ENCODE measurements at regions not wholly inside any gene's neighbourhood (a gene's known extent, or its start where the extent isn't known, plus 50 kb on each side); places are given as distances from the start of the nearest gene placed in this dataset.

DNA sequence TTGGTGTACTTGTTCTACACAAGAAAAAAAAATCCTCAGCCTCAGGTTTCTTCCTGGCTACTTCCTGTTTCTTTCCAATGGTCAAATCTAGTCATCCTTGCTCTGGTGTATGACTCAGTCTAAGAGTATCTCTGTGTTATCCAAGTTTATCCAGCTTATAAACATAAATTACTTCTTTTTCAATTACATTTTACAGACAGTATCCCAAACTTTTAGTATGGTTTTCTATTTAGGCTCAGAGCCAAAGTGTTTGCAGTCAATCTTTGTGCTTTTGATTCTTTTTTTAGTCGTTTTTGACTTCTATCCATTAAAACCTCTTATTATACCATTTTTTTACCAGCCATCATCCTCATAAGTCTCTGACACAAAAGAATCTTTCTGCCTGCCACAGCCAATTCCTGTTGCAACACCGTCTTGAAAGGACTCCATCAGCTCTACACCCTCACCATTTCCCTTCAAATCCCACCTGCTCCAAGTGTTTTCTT is 294.6 kb downstream of the PTEN start:
- no peak for DNase-seq
- intact Hi-C loops (cut with DNase I): no loop called here

DNA sequence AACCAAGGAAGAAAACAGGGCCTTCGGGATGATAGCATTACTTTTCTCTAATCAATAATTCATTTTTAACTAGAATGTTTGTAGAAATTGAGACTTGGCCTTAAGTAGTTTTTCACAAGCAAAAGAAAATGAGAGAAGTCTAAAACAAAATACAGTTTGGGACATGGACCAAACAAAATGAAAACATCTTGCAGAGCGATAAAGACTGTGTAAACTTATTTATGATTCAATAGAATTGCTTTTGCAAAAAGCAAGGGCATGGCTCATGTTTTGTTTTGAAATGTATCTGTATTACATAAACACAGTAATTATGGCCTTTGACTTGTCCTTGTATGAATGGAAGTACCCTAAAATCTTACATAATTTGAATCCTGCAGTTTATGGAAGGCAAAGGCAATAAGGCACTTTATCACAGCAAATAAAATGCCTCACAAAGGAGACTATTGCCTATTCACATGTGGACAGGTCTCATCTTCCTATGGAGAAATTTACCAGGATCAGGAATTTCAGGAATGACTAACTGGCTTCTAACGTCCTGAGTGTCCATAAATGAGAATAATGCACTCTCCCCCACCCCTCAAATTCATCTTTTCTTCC is 295.2 kb downstream of the PTEN start:
- intact Hi-C loops (cut with DNase I): no loop called here

GRCh38 chr10:88159127-88159829 is 295.9 kb downstream of the PTEN start:
- no peak for DNase-seq
- intact Hi-C loops (cut with DNase I): no loop called here

More for the DNA sequence above, 295.2 kb downstream of the PTEN start:
- DNase-seq: no peak

DNA sequence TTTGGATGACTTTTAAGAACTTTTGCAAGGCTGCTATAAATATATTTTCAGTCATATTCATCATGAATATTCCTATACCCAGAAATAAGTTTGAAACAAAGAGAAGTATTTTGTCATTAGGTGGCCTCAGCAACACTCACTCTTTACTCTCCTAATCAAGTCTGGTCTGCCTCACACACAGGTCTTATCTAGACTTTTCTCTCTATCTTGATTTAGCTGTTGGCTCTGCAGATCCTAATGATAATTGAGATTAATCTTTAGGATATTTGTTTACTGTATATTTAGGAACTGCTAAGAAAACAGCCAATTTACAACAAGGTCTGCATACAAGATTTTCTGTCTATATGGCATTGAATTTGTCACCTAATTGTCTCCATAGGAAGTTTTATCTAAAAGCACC is 297.6 kb downstream of the PTEN start:
- intact Hi-C loops (cut with DNase I): no loop called here
- no peak for DNase-seq

GRCh38 chr10:88161756-88162155 is 298.3 kb downstream of the PTEN start:
- no peak for DNase-seq
- intact Hi-C loops (cut with DNase I): no loop called here

GRCh38 chr10:88162852-88163251 is 299.4 kb downstream of the PTEN start:
- no peak for DNase-seq
- intact Hi-C loops (cut with DNase I): no loop called here

- no peak for DNase-seq
- intact Hi-C loops (cut with DNase I): no loop called here
Observed at GRCh38 chr10:88163572-88163971, 300.1 kb downstream of the PTEN start.

- intact Hi-C loops (cut with DNase I): no loop called here
- DNase-seq: no peak
Observed at GRCh38 chr10:88164471-88164870, 301.0 kb downstream of the PTEN start.

- DNase-seq: peak in 5 of 42 donors; percentile 3 to 18 (median 7)
- intact Hi-C loops (cut with DNase I): no loop called here
Observed at GRCh38 chr10:88165849-88166271, 302.4 kb downstream of the PTEN start.

DNA sequence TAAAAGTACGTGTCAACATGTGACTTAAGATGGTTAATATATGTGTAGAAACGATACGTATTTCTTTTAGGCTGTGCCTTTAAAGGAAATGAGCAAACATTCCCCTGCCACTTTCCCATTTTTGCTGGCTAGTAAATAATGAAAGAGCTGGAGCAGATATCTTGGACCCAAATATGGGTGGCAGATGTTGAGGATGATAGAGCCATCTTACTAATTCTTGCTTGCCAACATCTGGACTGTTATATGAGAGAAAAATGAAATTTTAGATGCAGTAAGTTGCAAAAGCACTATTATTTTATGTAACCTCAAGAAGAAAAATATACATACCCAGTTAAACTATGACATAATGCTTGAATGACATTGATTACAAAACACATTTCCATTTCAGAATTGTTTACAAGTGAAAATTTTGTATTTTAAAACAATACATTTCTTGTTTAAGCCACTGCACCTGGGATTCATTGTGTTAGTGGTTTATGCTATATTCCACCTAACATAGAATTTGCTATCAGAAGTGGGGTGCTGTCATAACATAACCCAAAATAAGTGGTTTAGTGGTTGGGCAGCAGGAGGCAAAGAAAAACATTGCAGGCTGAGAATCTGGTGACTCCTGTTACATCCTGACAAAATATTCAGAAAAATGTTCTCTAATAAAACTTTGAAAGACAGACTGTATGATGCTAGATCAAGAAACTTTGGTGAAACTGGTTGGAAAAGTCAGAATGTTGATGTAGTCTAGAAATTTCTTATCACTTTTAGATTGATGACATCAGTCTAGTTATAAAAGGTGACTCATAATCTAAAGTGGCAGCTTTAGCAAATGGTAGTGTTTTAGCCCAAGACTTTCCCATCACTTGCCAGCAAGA is 305.0 kb downstream of the PTEN start:
- intact Hi-C loops (cut with DNase I): no loop called here

GRCh38 chr10:88169037-88169319 is 305.6 kb downstream of the PTEN start:
- intact Hi-C loops (cut with DNase I): no loop called here
- no peak for DNase-seq

More for the DNA sequence above, 305.0 kb downstream of the PTEN start:
- no peak for DNase-seq

- intact Hi-C loops (cut with DNase I): no loop called here
- DNase-seq: no peak
Observed at GRCh38 chr10:88170628-88171027, 307.2 kb downstream of the PTEN start.

GRCh38 chr10:88172159-88172558 is 308.7 kb downstream of the PTEN start:
- DNase-seq: no peak
- intact Hi-C loops (cut with DNase I): no loop called here

- intact Hi-C loops (cut with DNase I): no loop called here
- no peak for DNase-seq
Observed at GRCh38 chr10:88174391-88174790, 311.0 kb downstream of the PTEN start.

DNA sequence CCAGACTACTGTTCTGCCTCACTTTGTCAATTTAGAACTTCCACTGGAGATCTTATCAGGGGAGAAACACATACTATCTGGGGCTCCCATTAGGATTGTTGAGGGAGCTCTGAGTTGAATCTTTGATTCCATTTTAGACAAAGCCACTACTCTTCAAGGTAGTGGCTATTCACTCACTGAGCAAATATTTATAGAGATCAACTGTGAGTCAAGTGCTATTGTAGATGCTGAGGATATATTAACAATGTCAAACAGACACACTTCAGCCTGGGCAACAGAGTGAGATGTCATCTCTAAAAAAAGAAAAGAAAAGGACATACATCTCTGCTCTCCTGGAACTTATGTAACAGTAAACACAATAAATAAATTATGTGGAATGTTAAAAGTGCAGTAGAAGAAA is 315.3 kb downstream of the PTEN start:
- intact Hi-C loops (cut with DNase I): no loop called here

GRCh38 chr10:88179831-88180230 is 316.4 kb downstream of the PTEN start:
- DNase-seq: no peak
- intact Hi-C loops (cut with DNase I): no loop called here

More for the DNA sequence above, 315.3 kb downstream of the PTEN start:
- DNase-seq: no peak

- intact Hi-C loops (cut with DNase I): no loop called here
Observed at GRCh38 chr10:88181902-88182600, 318.6 kb downstream of the PTEN start.

GRCh38 chr10:88182601-88182930 is 319.1 kb downstream of the PTEN start:
- intact Hi-C loops (cut with DNase I): no loop called here
- DNase-seq: no peak

More at GRCh38 chr10:88181902-88182600, 318.6 kb downstream of the PTEN start:
- no peak for DNase-seq

DNA sequence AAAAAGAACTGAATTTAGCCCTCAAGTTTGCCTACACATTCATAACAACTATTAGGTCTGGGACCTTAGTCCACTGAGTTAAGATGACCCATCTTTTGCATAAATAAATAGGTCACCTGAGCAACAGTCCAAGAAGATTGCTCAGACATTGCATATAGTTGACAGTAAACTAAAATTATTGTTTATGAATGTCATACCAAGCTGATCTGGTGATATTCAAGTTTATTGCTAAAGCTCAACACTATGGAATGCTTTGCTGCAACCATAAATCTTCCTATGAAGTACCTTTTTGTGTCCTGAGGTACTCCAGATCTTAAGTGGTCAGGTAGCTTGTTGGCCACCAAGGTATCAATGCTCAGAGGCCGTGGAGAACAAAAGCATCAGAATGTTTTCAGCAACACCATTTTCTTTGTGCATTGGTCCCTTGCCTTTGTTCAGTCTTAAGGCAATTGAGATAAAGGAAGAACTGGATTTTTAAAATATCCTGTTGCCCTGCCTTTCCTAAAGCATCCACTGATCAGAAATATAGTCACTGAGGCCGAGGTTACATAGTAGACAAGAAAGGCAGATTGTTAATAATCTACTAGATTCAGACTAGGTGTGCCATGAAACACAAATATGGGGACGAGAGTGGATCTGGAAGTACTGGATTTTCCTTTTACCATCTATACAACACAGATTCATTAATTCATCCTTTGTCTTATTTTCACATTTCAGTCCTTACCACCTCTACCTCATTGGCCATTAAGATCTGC is 321.3 kb downstream of the PTEN start:
- intact Hi-C loops (cut with DNase I): no loop called here

More for the DNA sequence above, 321.3 kb downstream of the PTEN start:
- DNase-seq: no peak
